ENCODE measurements at regions not wholly inside any gene's neighbourhood (a gene's known extent, or its start where the extent isn't known, plus 50 kb on each side); places are given as distances from the start of the nearest gene placed in this dataset.

- no peak for TF ChIP-seq POLR2A (IDR thresholded peaks at IDR 0.05)
- no peak for TF ChIP-seq POLR2AphosphoS5 (IDR thresholded peaks at IDR 0.05)
Measured at GRCh38 chr2:103484906-103485305, 723.1 kb downstream of the TMEM182 start.
